Transverse colon (tissue), 4 donors: ENCODE measurements at regions not wholly inside any gene's neighbourhood (a gene's known extent, or its start where the extent isn't known, plus 50 kb on each side); places are given as distances from the start of the nearest gene placed in this dataset.

ENCODE experiments used
- DNase-seq: peaks from one replicate; pipeline ENCODE4 v3.0.0-alpha.2; 2019
- H3K27ac ChIP-seq, 4 donors: fragments of 200-600 bp; sonication (generic); 2 replicates each; pipeline ENCODE4 v1.5.1; 2016 to 2018; ENCODE audit warnings: inconsistent platforms in 4 of 4
- H3K27me3 ChIP-seq: fragments of 200-600 bp; sonication (generic); 2 replicates; pipeline ENCODE4 v1.5.1; 2017; ENCODE audit warnings: inconsistent platforms
- H3K36me3 ChIP-seq, 4 donors: fragments of 200-600 bp; sonication (generic); 2 replicates each; pipeline ENCODE4 v1.5.1; 2017 to 2019; ENCODE audit warnings: inconsistent platforms in 4 of 4
- H3K4me1 ChIP-seq, 4 donors: fragments of 200-600 bp; sonication (generic); 2 replicates each; pipeline ENCODE4 v1.5.1; 2017 to 2020; ENCODE audit warnings: inconsistent platforms in 4 of 4
- H3K4me3 ChIP-seq, 4 donors: fragments of 200-600 bp; sonication (generic); 1 replicate in 1 of 4; 2 replicates in 3 of 4; pipeline versions ENCODE4 v1.5.1 to v1.6.1; 2017 to 2019; ENCODE audit warnings: inconsistent platforms in 4 of 4
- H3K9me3 ChIP-seq, 2 donors: fragments of 200-600 bp; sonication (generic); 2 replicates each; pipeline ENCODE4 v1.5.1; 2017 to 2019; ENCODE audit warnings: inconsistent platforms in 2 of 2
- CTCF ChIP-seq, 5 experiments: fragments of 200-600 bp in 3 of 5; fragments of 450-650 bp in 2 of 5; sonication (generic) in 3 of 5; IDR thresholded peaks; 1 replicate in 2 of 5; 2 replicates in 3 of 5; pipeline ENCODE4 v1.5.1; 2016 to 2017; ENCODE audit warnings: antibody characterized with exemption in 5 of 5, inconsistent platforms in 3 of 5, mild to moderate bottlenecking in 2 of 5, moderate library complexity in 1 of 5
- EP300 ChIP-seq: sonication (generic); formaldehyde crosslinking; IDR thresholded peaks from one replicate; pipeline ENCODE4 v1.6.1; 2017; ENCODE audit warnings: antibody characterized with exemption, low read depth
- POLR2A ChIP-seq: fragments of 450-650 bp; IDR thresholded peaks from one replicate; pipeline ENCODE4 v1.6.1; 2016; ENCODE audit warnings: antibody characterized with exemption, mild to moderate bottlenecking, moderate library complexity
- POLR2AphosphoS5 ChIP-seq, 3 donors: sonication (generic); formaldehyde crosslinking; IDR thresholded peaks; one replicate each; pipeline ENCODE4 v1.6.1; 2016; ENCODE audit warnings: antibody characterized with exemption in 3 of 3
- WGBS, 2 donors: methylation state at CpG; one replicate each; pipeline ENCODE4 v1.1.5; 2018; ENCODE audit warnings: low coverage in 1 of 2; 5-methylcytosine and 5-hydroxymethylcytosine counted together
- in situ Hi-C, 4 donors: fragments of 200-750 bp; cut with MboI; loops; one replicate each; pipeline versions ENCODE4 v1.15.0 to v1.15.1; 2017; ENCODE audit warnings: low sequenced_read_pairs in 3 of 4, low pct_ligation_motif_present in 1 of 4, low pct_unique_long_range_greater_than_20kb in 1 of 4
- intact Hi-C: fragments of 100-400 bp; cut with DNase I; formaldehyde crosslinking; loops from one replicate; pipeline ENCODE4 v1.15.1; 2023; ENCODE audit warnings: low total_unique reads

GRCh38 chrX:142742581-142742980, 283.1 kb upstream of the SPANXN4 start:
- Histone ChIP-seq H3K4me1 (no peaks in the 10 kb centered on the region), H3K27ac (no peak overlapping the region), H3K36me3 (no peaks in the 10 kb centered on the region), H3K4me3 (no peak overlapping the region), H3K9me3 (no peaks in the 10 kb centered on the region), H3K27me3 (no peaks in the 10 kb centered on the region)
- DNase-seq: no peak
- WGBS, 2 donors: 57 to 67% methylated on average over 1 to 2 of the region's 2 CpGs
- in situ Hi-C loops (no loop called here), intact Hi-C loops (loop anchor here (10.0 kb wide), 1 partner anchor 352 kb away; no protein-coding TSS in a partner anchor)
- TF ChIP-seq CTCF (IDR thresholded peaks at IDR 0.05) (no peak), EP300 (no peak), POLR2AphosphoS5 (IDR thresholded peaks at IDR 0.05) (no peak), POLR2A (no peak)

- DNase-seq: no peak
- intact Hi-C loops: no loop called here
- H3K9me3 ChIP-seq: no peaks in the 10 kb centered on the region
- no peak overlapping the region for H3K27ac ChIP-seq
- H3K4me3 ChIP-seq: no peak overlapping the region
- in situ Hi-C loops: no loop called here
- no peak for TF ChIP-seq EP300
- TF ChIP-seq POLR2A: no peak
- TF ChIP-seq POLR2AphosphoS5 (IDR thresholded peaks at IDR 0.05): no peak
- no peak for TF ChIP-seq CTCF (IDR thresholded peaks at IDR 0.05)
- no peaks in the 10 kb centered on the region for H3K4me1 ChIP-seq
- H3K36me3 ChIP-seq: no peaks in the 10 kb centered on the region
- 57 to 67% methylated on average over 1 to 2 of the region's 2 CpGs for WGBS, 2 donors
- no peaks in the 10 kb centered on the region for H3K27me3 ChIP-seq
Observed at GRCh38 chrX:142733327-142733726, 292.4 kb upstream of the SPANXN4 start.

GRCh38 chrX:142711796-142712290, 313.9 kb upstream of the SPANXN4 start:
- intact Hi-C loops: no loop called here
- DNase-seq: no peak
- TF ChIP-seq POLR2A (no peak), EP300 (no peak), CTCF (IDR thresholded peaks at IDR 0.05) (no peak), POLR2AphosphoS5 (IDR thresholded peaks at IDR 0.05) (no peak)
- H3K9me3 ChIP-seq: no peaks in the 10 kb centered on the region
- in situ Hi-C loops: no loop called here
- no peak overlapping the region for H3K4me3 ChIP-seq
- 46 to 53% methylated on average over 2 to 3 of the region's 3 CpGs for WGBS, 2 donors
- H3K4me1 ChIP-seq: no peaks in the 10 kb centered on the region
- no peaks in the 10 kb centered on the region for H3K36me3 ChIP-seq
- H3K27ac ChIP-seq: no peak overlapping the region
- no peaks in the 10 kb centered on the region for H3K27me3 ChIP-seq

GRCh38 chrX:142702749-142703148, 323.0 kb upstream of the SPANXN4 start:
- Histone ChIP-seq H3K27me3 (no peaks in the 10 kb centered on the region), H3K4me3 (no peak overlapping the region), H3K4me1 (no peaks in the 10 kb centered on the region), H3K27ac (no peak overlapping the region), H3K9me3 (no peaks in the 10 kb centered on the region), H3K36me3 (no peaks in the 10 kb centered on the region)
- 30 to 40% methylated on average over 1 to 2 of the region's 2 CpGs for WGBS, 2 donors
- intact Hi-C loops (no loop called here), in situ Hi-C loops (no loop called here)
- DNase-seq: no peak
- TF ChIP-seq EP300: no peak
- TF ChIP-seq CTCF (IDR thresholded peaks at IDR 0.05): no peak
